Muscle of leg (tissue), 3 donors: ENCODE measurements at regions not wholly inside any gene's neighbourhood (a gene's known extent, or its start where the extent isn't known, plus 50 kb on each side); places are given as distances from the start of the nearest gene placed in this dataset.
"Not testable (repeated sequence)": the region's sequence is repeated elsewhere in the genome, so short reads cannot be mapped to it uniquely, and the experiment has no call there.

Experiments
- DNase-seq: peaks from one replicate; pipeline ENCODE4 v3.0.0; 2013
- H3K27ac ChIP-seq: one replicate; pipeline ENCODE4 v1.5.1; 2013; ENCODE audit warnings: mild to moderate bottlenecking, low read length, control low read depth
- H3K27me3 ChIP-seq: one replicate; pipeline ENCODE4 v1.6.1; 2013; ENCODE audit warnings: low read length; ENCODE audit not compliant: control insufficient read depth, insufficient read depth
- H3K36me3 ChIP-seq: one replicate; pipeline ENCODE4 v1.6.1; 2013; ENCODE audit warnings: low read length; ENCODE audit not compliant: control insufficient read depth, insufficient read depth
- H3K4me1 ChIP-seq: one replicate; pipeline ENCODE4 v1.6.1; 2013; ENCODE audit warnings: low read length; ENCODE audit not compliant: control insufficient read depth, insufficient read depth
- H3K4me3 ChIP-seq: one replicate; pipeline ENCODE4 v1.5.1; 2013; ENCODE audit warnings: low read length, control low read depth
- H3K9me3 ChIP-seq: replicated peaks from 2 replicates; pipeline ENCODE4 v1.6.1; 2013; ENCODE audit warnings: low read depth, low read length; ENCODE audit not compliant: control insufficient read depth
- WGBS: methylation state at CpG from one replicate; pipeline ENCODE4 v1.1.5; 2013; ENCODE audit warnings: missing lambda C conversion rate; ENCODE audit not compliant: insufficient coverage; 5-methylcytosine and 5-hydroxymethylcytosine counted together

GRCh38 chr3:26237036-26237682 is 385.4 kb upstream of the LRRC3B start:
- WGBS = no CpG with 5 or more reads among the region's 4 CpGs
- Histone ChIP-seq H3K4me3 (no peak overlapping the region), H3K9me3 (no peaks in the 10 kb centered on the region), H3K4me1 (no peaks in the 10 kb centered on the region), H3K36me3 (no peaks in the 10 kb centered on the region), H3K27me3 (no peaks in the 10 kb centered on the region), H3K27ac (peak overlapping the region; percentile 59)
- peak; percentile 28 for DNase-seq

- not testable (repeated sequence) for H3K4me3 ChIP-seq, DNase-seq, H3K27me3 ChIP-seq, H3K36me3 ChIP-seq, H3K4me1 ChIP-seq, H3K27ac ChIP-seq, H3K9me3 ChIP-seq
- 94% methylated on average over 9 of the region's 14 CpGs for WGBS
These were observed 378.0 kb upstream of the LRRC3B start for GRCh38 chr3:26244586-26244985.

- Histone ChIP-seq H3K36me3 (no peaks in the 10 kb centered on the region), H3K9me3 (no peaks in the 10 kb centered on the region), H3K4me1 (no peaks in the 10 kb centered on the region), H3K4me3 (no peak overlapping the region), H3K27ac (no peak overlapping the region), H3K27me3 (no peaks in the 10 kb centered on the region)
- DNase-seq = no peak
These were observed 377.3 kb upstream of the LRRC3B start for GRCh38 chr3:26245236-26245635.

GRCh38 chr3:26246901-26247300 is 375.7 kb upstream of the LRRC3B start:
- no peaks in the 10 kb centered on the region for H3K9me3 ChIP-seq
- no peak overlapping the region for H3K27ac ChIP-seq
- no peak overlapping the region for H3K4me3 ChIP-seq
- H3K27me3 ChIP-seq = no peaks in the 10 kb centered on the region
- DNase-seq = no peak
- no peaks in the 10 kb centered on the region for H3K4me1 ChIP-seq
- WGBS = no CpG with 5 or more reads among the region's 2 CpGs
- H3K36me3 ChIP-seq = no peaks in the 10 kb centered on the region

- peak; percentile 60 for DNase-seq
- Histone ChIP-seq H3K36me3 (no peaks in the 10 kb centered on the region), H3K4me1 (no peaks in the 10 kb centered on the region), H3K27me3 (no peaks in the 10 kb centered on the region), H3K4me3 (no peak overlapping the region), H3K9me3 (no peaks in the 10 kb centered on the region), H3K27ac (no peak overlapping the region)
- WGBS = 56% methylated on average over 1 of the region's 3 CpGs
These were observed 374.9 kb upstream of the LRRC3B start for GRCh38 chr3:26247712-26248111.

- WGBS = no CpG with 5 or more reads among the region's 4 CpGs
- Histone ChIP-seq H3K27me3 (no peaks in the 10 kb centered on the region), H3K36me3 (no peaks in the 10 kb centered on the region), H3K27ac (no peak overlapping the region), H3K9me3 (no peaks in the 10 kb centered on the region), H3K4me1 (no peaks in the 10 kb centered on the region), H3K4me3 (no peak overlapping the region)
- no peak for DNase-seq
These were observed 370.6 kb upstream of the LRRC3B start for GRCh38 chr3:26252001-26252400.

GRCh38 chr3:26256224-26256623 is 366.3 kb upstream of the LRRC3B start:
- no peak overlapping the region for H3K27ac ChIP-seq
- no peaks in the 10 kb centered on the region for H3K36me3 ChIP-seq
- no peaks in the 10 kb centered on the region for H3K27me3 ChIP-seq
- peaks cover 4% of the 10 kb centered on the region for H3K4me1 ChIP-seq
- 86% methylated on average over 3 of the region's 3 CpGs for whole genome bisulfite sequencing
- no peak overlapping the region for H3K4me3 ChIP-seq
- DNase-seq = peak; percentile 31
- no peaks in the 10 kb centered on the region for H3K9me3 ChIP-seq

- Histone ChIP-seq H3K9me3 (no peaks in the 10 kb centered on the region), H3K27ac (no peak overlapping the region), H3K4me1 (peaks cover 4% of the 10 kb centered on the region), H3K4me3 (no peak overlapping the region), H3K27me3 (no peaks in the 10 kb centered on the region), H3K36me3 (no peaks in the 10 kb centered on the region)
- peak; percentile 71 for DNase-seq
- 57% methylated on average over 1 of the region's 3 CpGs for WGBS
These were observed 363.4 kb upstream of the LRRC3B start for GRCh38 chr3:26259176-26259575.

GRCh38 chr3:26260139-26260538 is 362.4 kb upstream of the LRRC3B start:
- no CpG with 5 or more reads among the region's 1 CpG for WGBS
- Histone ChIP-seq H3K4me3 (no peak overlapping the region), H3K36me3 (no peaks in the 10 kb centered on the region), H3K4me1 (peaks cover 4% of the 10 kb centered on the region), H3K27me3 (no peaks in the 10 kb centered on the region), H3K9me3 (no peaks in the 10 kb centered on the region), H3K27ac (no peak overlapping the region)
- peak; percentile 96 for DNase-seq

- H3K4me3 ChIP-seq = no peak overlapping the region
- peaks cover 2% of the 10 kb centered on the region for H3K4me1 ChIP-seq
- H3K27me3 ChIP-seq = no peaks in the 10 kb centered on the region
- H3K36me3 ChIP-seq = no peaks in the 10 kb centered on the region
- WGBS = no CpG with 5 or more reads among the region's 4 CpGs
- H3K9me3 ChIP-seq = no peaks in the 10 kb centered on the region
- no peak overlapping the region for H3K27ac ChIP-seq
- DNase-seq = no peak
These were observed 357.9 kb upstream of the LRRC3B start for GRCh38 chr3:26264708-26265107.

- no peaks in the 10 kb centered on the region for H3K9me3 ChIP-seq
- no peaks in the 10 kb centered on the region for H3K36me3 ChIP-seq
- H3K4me3 ChIP-seq = no peak overlapping the region
- no peak overlapping the region for H3K27ac ChIP-seq
- H3K27me3 ChIP-seq = no peaks in the 10 kb centered on the region
- no peaks in the 10 kb centered on the region for H3K4me1 ChIP-seq
- DNase-seq = no peak
These were observed 350.7 kb upstream of the LRRC3B start for GRCh38 chr3:26271848-26272247.
